HG03045 (cell line): ENCODE measurements at regions not wholly inside any gene's neighbourhood (a gene's known extent, or its start where the extent isn't known, plus 50 kb on each side); places are given as distances from the start of the nearest gene placed in this dataset.
"Not testable (repeated sequence)": the region's sequence is repeated elsewhere in the genome, so short reads cannot be mapped to it uniquely, and the experiment has no call there.

Experiments used
- ATAC-seq: cut with Tn5 transposase; IDR thresholded peaks from one replicate; pipeline ENCODE4 v1.9.1; 2021; ENCODE audit warnings: mild to moderate bottlenecking, moderate library complexity; ENCODE audit not compliant: unreplicated experiment

GRCh38 chr6:26795474-26796307 lies 136.1 kb upstream of the ZNF322 start:
- not testable (repeated sequence) for ATAC-seq

DNA sequence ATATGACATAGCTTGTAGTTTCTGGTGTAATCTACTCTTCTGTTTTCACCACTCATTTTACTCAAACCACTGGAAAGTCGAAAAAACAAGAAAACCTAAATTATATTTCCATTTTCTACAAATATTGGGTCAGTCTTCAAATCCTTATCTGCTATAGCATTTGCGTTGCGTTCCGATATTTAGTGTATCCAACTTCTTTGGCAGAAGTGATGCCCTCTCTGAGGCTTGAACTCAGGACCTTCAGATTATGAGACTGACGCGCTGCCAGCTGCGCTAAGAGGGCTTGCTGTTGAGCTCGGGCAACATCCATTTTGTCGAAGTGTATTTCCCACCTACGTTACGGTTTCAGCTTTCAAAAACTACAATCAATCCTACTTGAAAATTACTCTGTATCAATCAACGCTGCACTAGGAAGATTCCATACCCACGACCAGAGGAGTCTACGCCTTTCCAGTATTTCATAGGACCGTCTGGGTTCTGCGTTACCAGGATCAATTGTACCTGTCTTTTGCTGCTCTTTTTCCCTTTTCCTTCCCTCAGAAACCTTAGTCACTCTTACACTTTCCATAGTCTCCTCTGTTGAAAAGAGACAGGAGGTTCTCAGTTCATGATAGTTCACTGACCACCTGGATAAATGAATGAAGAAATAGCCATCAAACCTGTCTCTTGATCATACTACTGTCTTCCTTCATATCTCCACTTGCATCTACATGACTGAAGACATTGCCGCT lies 140.5 kb upstream of the ZNF322 start:
- not testable (repeated sequence) for ATAC-seq

- not testable (repeated sequence) for ATAC-seq
Observed at GRCh38 chr6:26803762-26804161, 144.2 kb upstream of the ZNF322 start.

DNA sequence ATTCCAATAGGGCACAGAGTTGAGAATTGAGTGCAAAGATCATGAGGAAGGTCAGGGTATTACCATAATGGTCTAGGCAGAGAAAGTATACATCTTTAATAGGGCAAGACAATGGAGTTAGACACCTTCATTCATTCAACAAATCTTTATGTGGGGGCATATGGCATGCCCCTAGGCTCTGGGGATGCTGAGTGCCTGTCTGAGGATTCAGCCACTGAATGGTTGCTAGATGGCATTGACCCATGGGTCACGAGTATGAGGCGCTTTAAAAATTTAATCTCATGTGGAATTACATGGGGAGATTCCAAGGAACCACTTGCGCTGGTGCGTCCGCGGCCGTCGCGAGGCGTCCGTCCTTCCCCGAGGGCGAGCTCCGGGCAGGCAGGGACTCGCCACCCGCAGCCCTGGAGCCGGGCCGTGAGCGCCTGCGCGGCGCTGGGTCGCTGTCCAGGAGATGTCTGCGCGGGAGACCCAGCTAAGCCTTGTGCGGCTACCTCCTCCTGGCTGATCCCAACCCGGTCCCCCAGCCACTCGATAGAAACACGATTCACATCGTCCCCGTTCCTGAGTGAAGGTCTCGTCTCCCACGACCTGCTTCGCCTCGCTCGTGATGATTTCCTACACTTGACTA lies 152.1 kb upstream of the ZNF322 start:
- ATAC-seq: not testable (repeated sequence)

DNA sequence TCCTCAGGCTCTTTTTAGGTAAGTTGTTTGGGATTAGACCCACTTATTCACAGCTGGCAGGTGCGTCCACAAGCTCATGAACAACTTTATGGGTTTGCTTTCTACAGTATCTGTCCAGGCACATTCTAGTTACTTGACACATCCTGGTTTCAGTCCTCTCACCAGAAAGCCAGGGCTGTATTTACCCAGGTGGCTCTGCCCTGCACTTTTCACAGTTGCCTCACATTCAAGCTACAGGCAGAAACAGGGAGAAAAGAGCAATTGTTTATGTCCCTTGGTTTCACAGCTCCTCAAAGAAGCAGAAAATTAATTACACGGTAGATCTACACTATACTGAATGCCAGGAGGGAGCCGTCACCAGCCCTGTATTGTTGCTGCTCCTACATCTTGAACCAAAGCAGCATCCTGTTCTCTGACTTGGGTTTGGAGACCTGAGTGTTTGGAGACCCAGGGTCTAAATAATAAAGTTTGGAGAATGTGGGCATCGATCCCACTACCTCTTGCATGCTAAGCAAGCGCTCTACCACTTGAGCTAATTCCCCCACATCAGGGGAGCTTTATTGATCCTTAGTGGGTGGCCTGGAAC lies 159.2 kb upstream of the ZNF322 start:
- not testable (repeated sequence) for ATAC-seq

GRCh38 chr6:26827965-26828364 lies 168.4 kb upstream of the ZNF322 start:
- not testable (repeated sequence) for ATAC-seq

GRCh38 chr6:26829480-26829879 lies 169.9 kb upstream of the ZNF322 start:
- ATAC-seq: not testable (repeated sequence)

GRCh38 chr6:26830992-26831391 lies 171.4 kb upstream of the ZNF322 start:
- not testable (repeated sequence) for ATAC-seq

- not testable (repeated sequence) for ATAC-seq
Observed at GRCh38 chr6:26835707-26836106, 176.2 kb upstream of the ZNF322 start.

- ATAC-seq: not testable (repeated sequence)
Observed at GRCh38 chr6:26836657-26837056, 177.1 kb upstream of the ZNF322 start.

- ATAC-seq: not testable (repeated sequence)
Observed at GRCh38 chr6:26844823-26845222, 185.3 kb upstream of the ZNF322 start.

GRCh38 chr6:26857289-26857688 lies 197.7 kb upstream of the ZNF322 start:
- ATAC-seq: not testable (repeated sequence)

DNA sequence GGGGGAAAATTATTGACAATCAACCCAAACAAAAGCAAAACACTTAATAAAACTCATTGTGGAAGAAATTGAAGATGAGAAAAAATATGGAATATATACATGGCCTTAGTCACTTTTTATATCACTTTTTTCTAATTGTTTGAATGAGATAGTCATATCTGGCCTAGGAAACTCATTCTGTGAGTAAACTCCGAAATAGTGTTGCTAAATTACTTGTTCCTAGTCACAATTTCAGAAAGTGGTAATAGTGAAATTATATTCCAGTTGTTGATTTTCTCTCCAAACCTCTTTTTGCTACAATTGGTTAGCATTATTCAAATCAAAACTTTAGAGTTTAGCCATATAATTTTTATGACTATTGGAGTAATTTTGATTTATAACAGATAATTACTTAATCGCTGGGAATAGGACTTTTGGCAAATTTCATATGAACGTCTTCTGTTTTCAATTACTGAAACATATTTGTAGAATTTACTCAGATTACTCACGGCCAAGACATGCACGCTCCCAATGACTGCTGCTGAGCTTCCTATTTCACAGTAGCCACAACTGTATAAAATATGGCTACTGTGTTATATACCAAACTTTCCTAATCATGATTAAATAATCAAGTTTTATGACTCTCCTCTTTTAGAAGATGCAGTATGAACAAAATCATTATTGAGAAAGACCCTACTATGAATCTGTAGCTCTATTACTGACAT lies 199.7 kb upstream of the ZNF322 start:
- ATAC-seq: not testable (repeated sequence)

DNA sequence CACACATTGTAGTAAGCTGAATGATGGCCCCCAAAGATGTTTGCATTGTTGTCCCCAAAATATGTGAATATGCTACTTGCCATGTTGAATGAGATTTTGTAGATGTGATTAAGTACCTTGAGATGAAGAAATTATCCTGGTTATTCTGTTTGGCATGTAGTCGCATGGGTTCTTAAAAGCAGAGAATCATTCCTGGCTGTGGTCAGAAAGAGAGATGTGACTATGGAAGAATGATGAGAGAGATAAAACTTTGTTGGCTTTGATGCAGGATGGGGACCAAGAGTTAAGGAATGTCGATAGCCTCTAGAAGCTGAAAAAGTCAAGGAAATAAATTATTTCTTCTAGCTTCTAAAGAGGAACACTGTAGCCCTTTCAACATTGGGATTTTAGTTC lies 200.2 kb upstream of the ZNF322 start:
- not testable (repeated sequence) for ATAC-seq

DNA sequence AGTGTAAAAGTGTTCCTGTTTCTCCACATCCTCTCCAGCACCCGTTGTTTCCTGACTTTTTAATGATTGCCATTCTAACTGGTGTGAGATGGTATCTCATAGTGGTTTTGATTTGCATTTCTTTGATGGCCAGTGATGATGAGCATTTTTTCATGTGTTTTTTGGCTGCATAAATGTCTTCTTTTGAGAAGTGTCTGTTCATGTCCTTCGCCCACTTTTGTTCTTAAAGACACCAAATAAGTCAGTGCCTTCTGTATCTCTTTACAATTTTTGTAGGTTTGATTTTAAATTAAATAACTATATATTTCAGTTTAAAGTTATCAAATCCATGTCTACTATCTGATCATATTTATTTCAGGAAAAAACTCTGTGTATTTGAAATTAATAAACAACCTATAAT lies 202.4 kb upstream of the ZNF322 start:
- not testable (repeated sequence) for ATAC-seq

DNA sequence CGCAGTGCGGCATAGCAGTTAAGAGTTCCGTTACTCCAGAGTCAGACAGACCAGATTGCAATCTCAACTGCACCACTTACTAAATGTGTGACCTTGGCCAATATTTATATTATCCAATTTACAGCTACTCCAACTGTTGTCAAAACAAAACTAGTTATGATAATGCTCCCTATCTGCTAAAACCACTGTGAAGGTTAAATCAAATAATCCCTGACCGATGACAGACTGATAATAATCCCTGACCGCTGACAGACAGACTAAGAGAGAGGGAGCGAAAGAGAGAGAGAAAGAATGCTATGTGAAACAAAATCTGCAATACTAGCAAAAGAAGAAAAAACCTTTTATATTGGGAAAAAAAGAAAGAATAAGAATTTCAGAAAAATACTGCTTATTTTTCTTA lies 204.1 kb upstream of the ZNF322 start:
- ATAC-seq: not testable (repeated sequence)

DNA sequence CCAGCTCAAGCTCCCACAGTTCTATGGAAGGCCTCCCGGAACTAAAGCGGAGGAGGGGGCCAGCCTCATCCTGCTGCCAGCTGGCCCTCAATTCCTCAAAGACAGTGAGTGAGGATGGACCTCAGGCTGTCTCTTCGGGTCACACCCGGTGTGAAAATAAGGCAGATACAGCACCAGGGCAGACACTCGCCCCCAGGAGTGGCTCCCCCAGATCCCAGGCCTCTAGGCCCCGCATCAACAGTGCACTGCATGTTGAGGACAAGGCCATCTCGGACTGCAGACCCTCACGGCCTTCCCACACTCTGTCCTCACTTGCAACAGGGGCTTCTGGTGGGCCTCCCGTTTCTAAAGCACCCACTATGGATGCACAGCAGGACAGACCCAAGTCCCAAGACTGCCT lies 239.2 kb upstream of the ZNF322 start:
- not testable (repeated sequence) for ATAC-seq

GRCh38 chr6:26924206-26924605 lies 264.7 kb upstream of the ZNF322 start:
- not testable (repeated sequence) for ATAC-seq

- ATAC-seq: not testable (repeated sequence)
Observed at GRCh38 chr6:26928190-26928589, 268.6 kb upstream of the ZNF322 start.

GRCh38 chr6:26937258-26937657 lies 277.7 kb upstream of the ZNF322 start:
- not testable (repeated sequence) for ATAC-seq
